GM12878 (cell line): ENCODE measurements at regions not wholly inside any gene's neighbourhood (a gene's known extent, or its start where the extent isn't known, plus 50 kb on each side); places are given as distances from the start of the nearest gene placed in this dataset.

Source experiments
- ATAC-seq: fragments of 200-7000 bp; cut with Tn5 transposase; 3 replicates; pipeline ENCODE4 v1.9.1; 2020; ENCODE audit warnings: mild to moderate bottlenecking, moderate library complexity
- BruUV-seq: library from RNA; stranded (reverse); fragments of 400-500 nt; replicated peaks from 2 replicates; lab custom pipeline; 2021; lab: Mats Ljungman, UMichigan
- CTCF ChIA-PET: fragments of 300-600 bp; sonication (Branson Sonifier 250); formaldehyde crosslinking; extraction: SDS; loops from one replicate; lab custom pipeline; 2021; ENCODE audit warnings: inconsistent platforms; lab: Yijun Ruan, JAX
- POLR2A ChIA-PET: fragments of 350-600 bp; formaldehyde crosslinking; extraction: SDS; loops from one replicate; lab custom pipeline; 2021; ENCODE audit warnings: inconsistent platforms; lab: Charles Lee
- RAD21 ChIA-PET: fragments of 300-600 bp; sonication (Branson Sonifier 250); formaldehyde crosslinking; loops from one replicate; lab custom pipeline; 2023; ENCODE audit warnings: antibody characterized with exemption; ENCODE audit not compliant: unreplicated experiment; lab: Charles Lee
- SMC1A ChIA-PET: fragments of 300-600 bp; sonication (Branson Sonifier 250); formaldehyde crosslinking; loops from one replicate; lab custom pipeline; 2023; ENCODE audit not compliant: unreplicated experiment, uncharacterized antibody; lab: Charles Lee
- DNase-seq: peaks from one replicate; pipeline ENCODE4 v3.0.0-alpha.2; 2011; ENCODE audit warnings: low read depth, low spot score
- FAIRE-seq: peaks from 3 replicates; lab custom pipeline; 2011; peaks lifted over from hg19 to GRCh38; lab: Jason Lieb, UNC
- H2AFZ ChIP-seq: 2 replicates; pipeline ENCODE4 v1.6.0; 2011; ENCODE audit warnings: low read depth, low read length, control low read depth; ENCODE audit not compliant: control insufficient read depth
- H3K27ac ChIP-seq: 2 replicates; pipeline ENCODE4 v1.5.1; 2011; ENCODE audit warnings: control low read depth; ENCODE audit not compliant: control insufficient read depth, insufficient read depth
- H3K27me3 ChIP-seq, 2 experiments: replicated peaks in 1 of 2; 2 replicates each; pipeline versions ENCODE4 v1.6.0 to v1.6.1; 2011; ENCODE audit warnings: low read length in 1 of 2; ENCODE audit not compliant: control insufficient read depth in 2 of 2, insufficient read depth in 2 of 2
- H3K36me3 ChIP-seq, 2 experiments: 2 replicates each; pipeline ENCODE4 v1.5.1; 2011; ENCODE audit warnings: low read length in 1 of 2; ENCODE audit not compliant: control insufficient read depth in 2 of 2, insufficient read depth in 2 of 2
- H3K4me1 ChIP-seq: 2 replicates; pipeline ENCODE4 v1.6.1; 2011; ENCODE audit warnings: mild to moderate bottlenecking, low read length, moderate library complexity, mixed read lengths; ENCODE audit not compliant: control insufficient read depth, insufficient read depth
- H3K4me2 ChIP-seq: 2 replicates; pipeline ENCODE4 v1.6.0; 2011; ENCODE audit warnings: control low read depth; ENCODE audit not compliant: control insufficient read depth, insufficient read depth
- H3K4me3 ChIP-seq: fragments of 200-600 bp; sonication (generic); 2 replicates; pipeline ENCODE4 v1.5.1; 2016
- H3K79me2 ChIP-seq: 2 replicates; pipeline ENCODE4 v1.6.0; 2011; ENCODE audit warnings: low read length; ENCODE audit not compliant: control insufficient read depth, insufficient read depth
- H3K9ac ChIP-seq: 2 replicates; pipeline ENCODE4 v1.8.0; 2011; ENCODE audit warnings: low read length, control low read depth, mixed read lengths; ENCODE audit not compliant: control insufficient read depth, insufficient read depth
- H3K9me3 ChIP-seq: replicated peaks from 3 replicates; pipeline ENCODE4 v1.5.1; 2011; ENCODE audit warnings: mild to moderate bottlenecking, low read length; ENCODE audit not compliant: control insufficient read depth, insufficient read depth
- H4K20me1 ChIP-seq: 2 replicates; pipeline ENCODE4 v1.6.0; 2011; ENCODE audit not compliant: control insufficient read depth, insufficient read depth
- CREB1 ChIP-seq: IDR thresholded peaks from 2 replicates; pipeline ENCODE4 v1.6.1; 2012; ENCODE audit warnings: low read depth, mild to moderate bottlenecking, inconsistent platforms
- WGBS: methylation state at CpG from one replicate; pipeline ENCODE4 v1.1.6; 2016; ENCODE audit warnings: low lambda C conversion rate; ENCODE audit not compliant: insufficient replicate concordance, insufficient coverage; ENCODE audit errors: missing lambda C conversion rate; 5-methylcytosine and 5-hydroxymethylcytosine counted together
- in situ Hi-C: fragments of 300-500 bp; cut with MboI; formaldehyde crosslinking; loops from 9 replicates; pipeline ENCODE4 v1.14.3; 2018; ENCODE audit warnings: mixed read lengths
- intact Hi-C: fragments of 100-400 bp; cut with micrococcal nuclease; formaldehyde crosslinking; loops from one replicate; pipeline ENCODE4 v1.14.2; 2022; ENCODE audit not compliant: unreplicated experiment

DNA sequence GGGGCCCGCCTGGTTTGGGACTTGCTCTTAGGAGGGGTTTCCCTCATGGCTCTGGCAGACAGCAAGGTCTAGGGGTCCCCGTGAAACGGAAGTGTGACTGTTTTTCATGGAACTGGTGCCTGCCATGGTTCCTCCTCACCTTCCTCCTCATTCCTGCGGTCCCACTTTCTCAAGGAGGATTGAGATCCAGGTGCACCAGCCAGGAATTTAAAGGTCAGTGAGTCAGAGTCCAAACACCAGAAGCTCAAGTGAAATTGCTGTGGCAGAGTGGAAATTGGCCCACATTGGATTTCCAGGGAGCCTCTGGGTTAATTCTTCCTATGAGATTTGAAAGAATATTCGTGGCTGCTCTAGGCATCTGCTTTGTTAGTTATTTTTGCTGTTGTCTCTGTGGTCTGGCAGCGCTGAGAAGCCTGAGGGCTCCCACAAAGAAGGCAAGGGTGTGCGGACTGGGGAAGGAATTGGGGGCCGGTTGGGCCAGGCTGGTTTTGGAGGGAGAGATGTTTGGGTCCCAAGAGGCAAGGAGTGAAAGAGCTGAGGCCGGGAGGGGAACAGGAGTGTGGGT is 60.4 kb upstream of the TNFAIP8L3 start:
- no TSS peak for BruUV-seq
- 39% methylated on average over 9 of the region's 9 CpGs for WGBS
- CTCF ChIA-PET = interaction anchor here (5.6 kb wide), 1 partner anchor 8 kb away, joined by 28 read pairs; no protein-coding TSS in a partner anchor

More for the DNA sequence above, 60.4 kb upstream of the TNFAIP8L3 start:
- no peaks in the 10 kb centered on the region for H3K4me1 ChIP-seq
- no peaks in the 10 kb centered on the region for H3K27me3 ChIP-seq
- TF ChIP-seq CREB1 = no peak
- H2AFZ ChIP-seq = no peak overlapping the region
- FAIRE-seq (no peak), DNase-seq (no peak), ATAC-seq (no peak)
- no peak overlapping the region for H3K27ac ChIP-seq
- POLR2A ChIA-PET = no interaction called here
- H3K4me3 ChIP-seq = no peak overlapping the region
- no peaks in the 10 kb centered on the region for H3K36me3 ChIP-seq
- intact Hi-C loops = no loop called here
- H3K9ac ChIP-seq = no peak overlapping the region
- no peak overlapping the region for H3K4me2 ChIP-seq
- no peaks in the 10 kb centered on the region for H3K79me2 ChIP-seq
- no peaks in the 10 kb centered on the region for H3K9me3 ChIP-seq
- RAD21 ChIA-PET = no interaction called here
- in situ Hi-C loops = no loop called here
- no peaks in the 10 kb centered on the region for H4K20me1 ChIP-seq
- SMC1A ChIA-PET = no interaction called here
